HG02981 (cell line): ENCODE measurements at regions not wholly inside any gene's neighbourhood (a gene's known extent, or its start where the extent isn't known, plus 50 kb on each side); places are given as distances from the start of the nearest gene placed in this dataset.
"Not testable (repeated sequence)": the region's sequence is repeated elsewhere in the genome, so short reads cannot be mapped to it uniquely, and the experiment has no call there.

ENCODE experiments used
- ATAC-seq: cut with Tn5 transposase; IDR thresholded peaks from one replicate; pipeline ENCODE4 v1.9.1; 2021; ENCODE audit warnings: mild to moderate bottlenecking, moderate library complexity; ENCODE audit not compliant: unreplicated experiment

DNA sequence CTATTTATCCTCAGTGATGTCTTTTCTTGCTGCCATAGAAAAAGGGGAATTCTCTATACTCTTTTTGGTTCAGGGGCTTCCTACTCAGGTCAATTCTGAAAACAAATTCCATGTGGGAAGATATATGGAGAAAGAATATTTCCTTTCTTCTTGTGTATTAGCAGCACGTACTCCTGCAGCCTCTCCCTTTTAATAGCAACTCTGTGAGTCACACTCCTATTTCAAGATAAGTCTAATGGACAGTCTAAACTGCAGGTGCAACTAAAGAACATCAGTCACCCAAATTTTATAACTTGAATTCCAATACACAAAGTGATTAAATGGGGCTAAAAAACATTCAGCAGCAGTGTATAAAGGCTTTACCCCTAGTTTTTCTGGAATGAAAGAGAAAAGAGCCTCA lies 942.2 kb downstream of the CNTNAP5 start:
- ATAC-seq: no peak

DNA sequence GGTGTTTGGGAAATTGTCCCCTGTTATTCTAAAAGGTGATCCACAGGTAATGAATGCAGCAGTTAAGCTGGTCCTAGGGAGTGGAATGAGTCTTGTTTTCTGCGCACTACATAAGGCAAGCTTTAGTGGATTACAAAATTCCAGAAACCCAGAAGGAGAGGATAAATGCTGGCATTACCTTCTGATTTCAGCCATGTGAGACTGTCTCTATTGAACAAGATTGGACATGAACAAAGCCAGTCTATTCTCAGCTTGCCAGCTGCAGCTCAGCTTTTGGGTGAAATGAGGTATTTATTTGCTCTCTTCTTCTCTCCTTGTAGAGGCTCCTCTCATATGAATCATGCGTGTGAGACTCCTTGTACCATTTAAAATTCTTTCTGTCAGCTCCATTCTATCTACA lies 944.9 kb downstream of the CNTNAP5 start:
- no peak for ATAC-seq

DNA sequence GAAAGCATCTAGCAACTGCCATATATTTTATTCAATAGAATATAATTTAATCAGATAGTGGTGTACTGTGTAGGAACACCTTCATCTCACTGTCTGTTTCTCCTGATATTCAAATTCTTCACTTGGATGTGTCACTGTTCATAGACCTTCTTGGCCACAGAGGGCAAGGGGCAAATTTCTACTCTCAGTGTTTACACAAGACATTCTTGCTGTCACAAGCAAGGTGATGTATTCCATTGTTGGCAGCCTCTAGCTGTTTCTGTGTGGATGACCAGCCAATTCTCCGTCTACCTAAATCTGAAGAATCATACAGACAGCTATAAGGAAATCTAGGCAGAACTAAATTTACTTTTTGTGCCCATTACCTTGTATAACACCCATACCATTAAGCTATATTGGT lies 948.3 kb downstream of the CNTNAP5 start:
- ATAC-seq: no peak

DNA sequence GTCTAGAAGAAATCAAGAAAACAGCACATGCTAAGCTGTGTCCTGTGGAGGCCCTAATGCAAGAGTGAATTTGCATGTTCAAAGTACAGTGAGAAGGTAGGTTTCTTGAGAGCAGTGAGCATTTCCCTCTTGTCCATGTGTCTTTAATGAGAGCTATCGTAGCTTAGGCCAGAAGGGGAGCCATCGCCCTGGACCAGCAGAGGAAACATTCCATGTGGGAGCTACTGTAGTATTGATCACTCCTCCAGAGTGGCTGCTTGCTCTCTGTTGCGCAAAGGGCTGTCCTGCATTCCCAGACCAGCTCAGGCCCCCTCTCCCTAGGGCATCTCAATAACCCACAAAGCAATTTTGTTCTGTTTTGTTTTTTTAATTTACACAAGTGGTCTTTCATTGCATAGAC lies 950.1 kb downstream of the CNTNAP5 start:
- no peak for ATAC-seq

GRCh38 chr2:124975648-124976047 lies 950.6 kb downstream of the CNTNAP5 start:
- no peak for ATAC-seq

DNA sequence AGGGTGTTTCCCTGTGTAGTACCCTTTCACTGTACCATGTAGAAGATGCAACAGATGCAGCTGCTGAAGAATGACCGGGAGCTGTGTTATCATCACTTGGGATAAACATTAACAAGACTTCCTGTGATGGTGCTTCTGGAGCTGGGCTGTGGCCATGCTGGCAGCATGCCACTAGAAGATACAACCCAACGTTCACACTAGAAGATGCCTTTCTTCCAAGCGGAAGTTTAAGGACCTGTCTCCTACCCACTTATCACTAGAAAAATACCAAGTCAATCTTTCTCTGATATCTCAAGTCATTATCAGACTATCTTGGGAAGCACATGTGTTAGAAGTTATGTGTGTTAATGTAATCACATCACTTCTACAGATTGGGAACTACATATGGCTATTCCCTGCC lies 953.5 kb downstream of the CNTNAP5 start:
- no peak for ATAC-seq

- no peak for ATAC-seq
Observed at GRCh38 chr2:124983595-124983994, 958.5 kb downstream of the CNTNAP5 start.

GRCh38 chr2:124985270-124985669 lies 960.2 kb downstream of the CNTNAP5 start:
- no peak for ATAC-seq

GRCh38 chr2:124986136-124986535 lies 961.0 kb downstream of the CNTNAP5 start:
- no peak for ATAC-seq

GRCh38 chr2:124986870-124987269 lies 961.8 kb downstream of the CNTNAP5 start:
- not testable (repeated sequence) for ATAC-seq

- not testable (repeated sequence) for ATAC-seq
Observed at GRCh38 chr2:124987436-124987835, 962.3 kb downstream of the CNTNAP5 start.

DNA sequence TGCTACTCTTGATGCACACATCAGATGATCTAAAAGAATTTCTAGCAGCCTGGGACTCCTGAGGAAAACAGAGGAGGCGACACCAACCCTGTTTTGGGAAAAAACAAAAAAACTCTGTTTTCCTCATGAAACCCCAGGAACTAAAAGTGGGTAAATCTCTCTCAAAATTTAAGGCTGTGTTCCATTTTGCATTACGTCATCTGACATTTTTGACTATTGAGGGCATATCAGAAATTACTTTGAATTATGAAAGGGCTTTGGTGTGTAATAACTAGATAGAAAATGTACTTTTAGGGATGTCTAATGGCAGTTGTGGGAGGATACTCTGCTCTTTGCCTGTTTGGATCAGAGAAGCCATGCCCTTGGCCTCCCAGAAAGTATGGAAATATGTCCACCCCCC lies 963.0 kb downstream of the CNTNAP5 start:
- no peak for ATAC-seq

GRCh38 chr2:124988794-124989193 lies 963.7 kb downstream of the CNTNAP5 start:
- ATAC-seq: no peak

- ATAC-seq: no peak
Observed at GRCh38 chr2:124993809-124994208, 968.7 kb downstream of the CNTNAP5 start.

- no peak for ATAC-seq
Observed at GRCh38 chr2:124995185-124995912, 970.3 kb downstream of the CNTNAP5 start.

GRCh38 chr2:124996406-124996805 lies 971.3 kb downstream of the CNTNAP5 start:
- no peak for ATAC-seq

DNA sequence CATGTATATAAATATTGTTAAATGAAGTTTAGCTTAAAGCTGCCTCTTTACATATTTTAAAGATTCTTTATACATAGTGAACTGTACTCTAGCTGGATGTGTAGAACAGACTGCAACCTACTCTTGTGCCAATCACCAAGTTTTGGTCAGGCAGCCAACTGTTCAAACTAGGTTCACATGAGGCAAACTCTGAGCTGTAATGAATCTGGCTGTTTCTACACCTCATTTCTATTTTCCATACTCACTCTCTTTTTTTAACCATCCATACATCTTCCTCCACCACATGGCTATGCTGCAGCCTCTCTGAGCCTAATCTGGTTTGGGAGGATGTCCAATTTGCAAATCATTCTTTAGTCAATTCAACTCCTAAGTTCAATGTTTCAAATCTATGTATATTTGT lies 974.8 kb downstream of the CNTNAP5 start:
- no peak for ATAC-seq

GRCh38 chr2:125004106-125004800 lies 979.2 kb downstream of the CNTNAP5 start:
- ATAC-seq: no peak

GRCh38 chr2:125006676-125007075 lies 981.6 kb downstream of the CNTNAP5 start:
- no peak for ATAC-seq

GRCh38 chr2:125028721-125029120 lies 1003.6 kb downstream of the CNTNAP5 start:
- not testable (repeated sequence) for ATAC-seq

DNA sequence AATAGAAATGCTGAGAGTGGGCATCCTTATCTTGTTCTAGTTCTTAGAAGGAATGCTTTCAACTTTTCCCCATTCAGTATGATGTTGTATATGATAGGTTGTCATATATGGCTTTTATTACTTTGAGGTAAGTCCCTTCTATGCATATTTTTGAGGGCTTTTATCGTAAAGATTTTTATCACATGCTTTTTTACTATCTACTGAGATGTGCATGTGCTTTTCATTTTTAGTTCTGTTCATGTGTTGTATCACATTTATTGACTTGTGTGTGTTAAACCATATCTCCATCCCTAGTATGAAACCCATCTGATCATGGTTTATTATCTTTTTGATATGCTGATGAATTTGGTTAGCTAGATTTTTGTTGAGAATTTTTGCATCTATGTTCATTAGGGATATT lies 1008.8 kb downstream of the CNTNAP5 start:
- no peak for ATAC-seq

DNA sequence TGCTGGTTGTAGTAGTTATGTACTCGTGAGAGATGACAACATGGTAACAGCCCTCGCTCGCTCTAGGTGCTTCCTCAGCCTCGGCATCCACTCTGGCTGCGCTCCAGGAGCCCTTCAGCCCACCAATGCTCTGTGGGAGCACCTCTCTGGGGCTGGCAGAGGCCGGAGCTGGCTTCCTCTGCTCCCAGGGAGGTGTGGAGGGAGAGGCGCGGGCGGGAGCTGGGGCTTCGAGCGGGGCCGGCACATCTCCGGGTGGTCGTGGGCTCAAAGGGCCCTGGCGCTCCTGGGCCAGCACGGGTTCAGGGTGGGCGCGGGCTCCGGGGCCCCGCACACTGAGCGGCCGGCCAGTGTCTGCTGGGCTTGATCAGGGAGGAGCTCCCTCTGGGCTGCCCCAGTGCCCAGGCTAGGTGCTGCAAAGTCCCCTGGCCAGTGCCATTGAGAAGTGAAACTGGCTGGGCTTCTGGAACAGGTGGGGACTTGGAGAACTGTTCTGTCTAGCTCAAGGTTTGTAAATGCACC lies 1012.1 kb downstream of the CNTNAP5 start:
- ATAC-seq: no peak
